Hepatocyte (in vitro differentiated cells): ENCODE measurements at regions not wholly inside any gene's neighbourhood (a gene's known extent, or its start where the extent isn't known, plus 50 kb on each side); places are given as distances from the start of the nearest gene placed in this dataset.

ENCODE experiments used
- DNase-seq: peaks from one replicate; pipeline ENCODE4 v3.0.0-alpha.2; 2016; ENCODE audit warnings: low spot score
- H2AFZ ChIP-seq: fragments of 200-600 bp; sonication (generic); 2 replicates; pipeline ENCODE4 v1.6.0; 2016; ENCODE audit warnings: antibody characterized with exemption, mild to moderate bottlenecking
- H3K27ac ChIP-seq: fragments of 200-600 bp; sonication (generic); 2 replicates; pipeline ENCODE4 v1.5.1; 2016; ENCODE audit warnings: mild to moderate bottlenecking
- H3K27me3 ChIP-seq: fragments of 200-600 bp; sonication (generic); 2 replicates; pipeline ENCODE4 v1.6.1; 2016
- H3K36me3 ChIP-seq: fragments of 200-600 bp; sonication (generic); replicated peaks from 2 replicates; pipeline ENCODE4 v1.5.1; 2016; ENCODE audit warnings: low read depth; ENCODE audit not compliant: insufficient read depth
- H3K4me1 ChIP-seq: fragments of 200-600 bp; sonication (generic); 2 replicates; pipeline ENCODE4 v1.5.1; 2016; ENCODE audit warnings: mild to moderate bottlenecking, moderate library complexity; ENCODE audit not compliant: insufficient read depth
- H3K4me2 ChIP-seq: fragments of 200-600 bp; sonication (generic); 2 replicates; pipeline ENCODE4 v1.6.0; 2016
- H3K4me3 ChIP-seq: fragments of 200-600 bp; sonication (generic); 2 replicates; pipeline ENCODE4 v1.5.1; 2016; ENCODE audit warnings: mild to moderate bottlenecking
- H3K79me2 ChIP-seq: fragments of 200-600 bp; sonication (generic); 2 replicates; pipeline ENCODE4 v1.6.0; 2017; ENCODE audit warnings: mild to moderate bottlenecking
- H3K9me2 ChIP-seq: fragments of 200-600 bp; sonication (generic); replicated peaks from 2 replicates; pipeline ENCODE4 v1.6.0; 2017; ENCODE audit warnings: mild to moderate bottlenecking; ENCODE audit not compliant: insufficient read depth
- H3K9me3 ChIP-seq: fragments of 200-600 bp; sonication (generic); 2 replicates; pipeline ENCODE4 v1.5.1; 2016; ENCODE audit warnings: low read depth, mild to moderate bottlenecking
- H4K20me1 ChIP-seq: fragments of 200-600 bp; sonication (generic); 2 replicates; pipeline ENCODE4 v1.6.0; 2016; ENCODE audit warnings: mild to moderate bottlenecking; ENCODE audit not compliant: insufficient read depth, poor library complexity, severe bottlenecking
- CTCF ChIP-seq: fragments of 200-600 bp; sonication (generic); IDR thresholded peaks from 2 replicates; pipeline ENCODE4 v1.5.1; 2016; ENCODE audit warnings: antibody characterized with exemption, mild to moderate bottlenecking; ENCODE audit not compliant: poor library complexity
- EZH2 ChIP-seq: fragments of 200-600 bp; sonication (generic); IDR thresholded peaks from 2 replicates; pipeline ENCODE4 v1.6.1; 2016; ENCODE audit warnings: antibody characterized with exemption, mild to moderate bottlenecking, borderline replicate concordance
- EZH2phosphoT487 ChIP-seq: fragments of 200-600 bp; sonication (generic); IDR thresholded peaks from one replicate; pipeline ENCODE4 v1.6.1; 2018; ENCODE audit warnings: antibody characterized with exemption, mild to moderate bottlenecking, low read depth, moderate library complexity; ENCODE audit not compliant: unreplicated experiment, severe bottlenecking
- WGBS: methylation state at CpG from one replicate; pipeline ENCODE4 v1.1.6; 2016; ENCODE audit warnings: low lambda C conversion rate; ENCODE audit errors: missing lambda C conversion rate; 5-methylcytosine and 5-hydroxymethylcytosine counted together

- Histone ChIP-seq H4K20me1 (no peaks in the 10 kb centered on the region), H3K36me3 (no peaks in the 10 kb centered on the region), H3K4me2 (no peak overlapping the region), H2AFZ (no peak overlapping the region), H3K79me2 (no peaks in the 10 kb centered on the region), H3K4me3 (no peak overlapping the region), H3K9me2 (no peaks in the 10 kb centered on the region), H3K9me3 (no peaks in the 10 kb centered on the region), H3K27me3 (no peaks in the 10 kb centered on the region), H3K4me1 (peaks cover 3% of the 10 kb centered on the region), H3K27ac (no peak overlapping the region)
- TF ChIP-seq EZH2phosphoT487 (no peak), EZH2 (no peak), CTCF (no peak)
- no peak for DNase-seq
- WGBS, result 90% methylated on average over 4 of the region's 4 CpGs
Measured at GRCh38 chr12:76272287-76272686, 75.9 kb downstream of the BBS10 start.

GRCh38 chr12:76270657-76271358 lies 77.4 kb downstream of the BBS10 start:
- WGBS, result 61% methylated on average over 2 of the region's 2 CpGs
- H3K9me3 ChIP-seq, result no peaks in the 10 kb centered on the region
- no peaks in the 10 kb centered on the region for H3K36me3 ChIP-seq
- no peaks in the 10 kb centered on the region for H3K79me2 ChIP-seq
- no peak for TF ChIP-seq CTCF
- no peak for TF ChIP-seq EZH2phosphoT487
- TF ChIP-seq EZH2, result no peak
- no peaks in the 10 kb centered on the region for H4K20me1 ChIP-seq
- DNase-seq, result no peak
- no peaks in the 10 kb centered on the region for H3K9me2 ChIP-seq
- H3K4me3 ChIP-seq, result no peak overlapping the region
- H3K27me3 ChIP-seq, result no peaks in the 10 kb centered on the region
- no peak overlapping the region for H3K27ac ChIP-seq
- H2AFZ ChIP-seq, result no peak overlapping the region
- no peak overlapping the region for H3K4me2 ChIP-seq
- H3K4me1 ChIP-seq, result peaks cover 7% of the 10 kb centered on the region

DNA sequence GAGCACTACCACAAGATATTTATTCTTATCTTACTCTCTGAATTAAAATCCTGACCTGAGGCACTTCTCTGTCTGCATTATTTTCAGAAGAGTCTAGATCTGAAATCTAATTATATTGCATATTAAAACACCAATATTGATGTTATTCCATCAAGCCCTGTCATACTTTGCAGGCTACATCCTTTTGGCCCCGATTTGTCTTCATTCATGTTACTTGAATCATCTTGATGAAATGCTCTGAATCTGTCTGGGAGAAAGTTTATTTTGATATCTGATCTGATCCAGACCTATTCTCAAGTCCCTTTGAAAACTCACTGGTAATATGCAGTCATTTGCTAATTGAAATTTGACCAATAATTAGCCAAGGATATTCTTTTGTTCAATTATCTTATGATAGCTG lies 79.9 kb downstream of the BBS10 start:
- Histone ChIP-seq H3K36me3 (no peaks in the 10 kb centered on the region), H4K20me1 (no peaks in the 10 kb centered on the region), H3K27me3 (no peaks in the 10 kb centered on the region), H2AFZ (no peak overlapping the region), H3K9me2 (no peaks in the 10 kb centered on the region), H3K9me3 (no peaks in the 10 kb centered on the region), H3K79me2 (no peaks in the 10 kb centered on the region), H3K27ac (no peak overlapping the region), H3K4me1 (peaks cover 7% of the 10 kb centered on the region), H3K4me2 (no peak overlapping the region), H3K4me3 (no peak overlapping the region)
- 37% methylated on average over 1 of the region's 1 CpG for WGBS
- DNase-seq, result no peak
- no peak for TF ChIP-seq EZH2
- TF ChIP-seq EZH2phosphoT487, result no peak
- TF ChIP-seq CTCF, result no peak
